HG03280 (cell line): ENCODE measurements at regions not wholly inside any gene's neighbourhood (a gene's known extent, or its start where the extent isn't known, plus 50 kb on each side); places are given as distances from the start of the nearest gene placed in this dataset.
A peak's percentile ranks its signal among the peaks of the same experiment; 100 is the strongest.

Experiments
- ATAC-seq: cut with Tn5 transposase; IDR thresholded peaks from one replicate; pipeline ENCODE4 v1.9.1; 2021; ENCODE audit warnings: mild to moderate bottlenecking, moderate library complexity; ENCODE audit not compliant: unreplicated experiment

GRCh38 chr15:47944637-47945288 lies 176.0 kb upstream of the SLC24A5 start:
- no peak for ATAC-seq

- no peak for ATAC-seq
These were observed 174.7 kb upstream of the SLC24A5 start for GRCh38 chr15:47945872-47946650.

GRCh38 chr15:47949815-47950214 lies 171.0 kb upstream of the SLC24A5 start:
- ATAC-seq: no peak

- no peak for ATAC-seq
These were observed 170.3 kb upstream of the SLC24A5 start for GRCh38 chr15:47950447-47950846.

GRCh38 chr15:47951781-47952180 lies 169.0 kb upstream of the SLC24A5 start:
- ATAC-seq: no peak

- no peak for ATAC-seq
These were observed 166.6 kb upstream of the SLC24A5 start for GRCh38 chr15:47954196-47954595.

- no peak for ATAC-seq
These were observed 165.8 kb upstream of the SLC24A5 start for GRCh38 chr15:47955021-47955420.

- no peak for ATAC-seq
These were observed 161.0 kb upstream of the SLC24A5 start for GRCh38 chr15:47959617-47960413.

- peak; percentile 88 for ATAC-seq
These were observed 159.2 kb upstream of the SLC24A5 start for GRCh38 chr15:47961401-47962090.

GRCh38 chr15:47963265-47963664 lies 157.5 kb upstream of the SLC24A5 start:
- no peak for ATAC-seq

- ATAC-seq: no peak
These were observed 156.6 kb upstream of the SLC24A5 start for GRCh38 chr15:47964229-47964628.

- ATAC-seq: no peak
These were observed 155.5 kb upstream of the SLC24A5 start for GRCh38 chr15:47965297-47965696.

- ATAC-seq: no peak
These were observed 152.2 kb upstream of the SLC24A5 start for GRCh38 chr15:47968593-47968992.

- ATAC-seq: no peak
These were observed 149.2 kb upstream of the SLC24A5 start for GRCh38 chr15:47971637-47972036.

- no peak for ATAC-seq
These were observed 148.1 kb upstream of the SLC24A5 start for GRCh38 chr15:47972738-47973137.

- ATAC-seq: no peak
These were observed 146.1 kb upstream of the SLC24A5 start for GRCh38 chr15:47974724-47975123.

- no peak for ATAC-seq
These were observed 145.4 kb upstream of the SLC24A5 start for GRCh38 chr15:47975427-47975826.

- ATAC-seq: no peak
These were observed 137.3 kb upstream of the SLC24A5 start for GRCh38 chr15:47983533-47983932.

GRCh38 chr15:47985568-47985967 lies 135.2 kb upstream of the SLC24A5 start:
- ATAC-seq: no peak

GRCh38 chr15:47987461-47987860 lies 133.3 kb upstream of the SLC24A5 start:
- ATAC-seq: no peak

GRCh38 chr15:47987908-47988532 lies 132.8 kb upstream of the SLC24A5 start:
- peak; percentile 91 for ATAC-seq
